ENCODE measurements at regions not wholly inside any gene's neighbourhood (a gene's known extent, or its start where the extent isn't known, plus 50 kb on each side); places are given as distances from the start of the nearest gene placed in this dataset.
A peak's percentile ranks its signal among the peaks of the same experiment; 100 is the strongest.

GRCh38 chr13:29946093-29946492 lies 95.7 kb upstream of the UBL3 start:
- no peak for DNase-seq (ENCODE audit: low read depth)
- H3K4me3 ChIP-seq (ENCODE audit: low read depth, low read length), result no peak overlapping the region
- TF ChIP-seq, protein P1, sequence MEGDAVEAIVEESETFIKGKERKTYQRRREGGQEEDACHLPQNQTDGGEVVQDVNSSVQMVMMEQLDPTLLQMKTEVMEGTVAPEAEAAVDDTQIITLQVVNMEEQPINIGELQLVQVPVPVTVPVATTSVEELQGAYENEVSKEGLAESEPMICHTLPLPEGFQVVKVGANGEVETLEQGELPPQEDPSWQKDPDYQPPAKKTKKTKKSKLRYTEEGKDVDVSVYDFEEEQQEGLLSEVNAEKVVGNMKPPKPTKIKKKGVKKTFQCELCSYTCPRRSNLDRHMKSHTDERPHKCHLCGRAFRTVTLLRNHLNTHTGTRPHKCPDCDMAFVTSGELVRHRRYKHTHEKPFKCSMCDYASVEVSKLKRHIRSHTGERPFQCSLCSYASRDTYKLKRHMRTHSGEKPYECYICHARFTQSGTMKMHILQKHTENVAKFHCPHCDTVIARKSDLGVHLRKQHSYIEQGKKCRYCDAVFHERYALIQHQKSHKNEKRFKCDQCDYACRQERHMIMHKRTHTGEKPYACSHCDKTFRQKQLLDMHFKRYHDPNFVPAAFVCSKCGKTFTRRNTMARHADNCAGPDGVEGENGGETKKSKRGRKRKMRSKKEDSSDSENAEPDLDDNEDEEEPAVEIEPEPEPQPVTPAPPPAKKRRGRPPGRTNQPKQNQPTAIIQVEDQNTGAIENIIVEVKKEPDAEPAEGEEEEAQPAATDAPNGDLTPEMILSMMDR (IDR thresholded peaks at IDR 0.05; ENCODE audit: insufficient read depth, low read depth, low read length, missing control alignments), result no peak

- no peak overlapping the region for H3K4me3 ChIP-seq (ENCODE audit: low read depth, low read length)
- TF ChIP-seq, protein P1 (IDR thresholded peaks at IDR 0.05; ENCODE audit: insufficient read depth, low read depth, low read length, missing control alignments), result no peak
- DNase-seq (ENCODE audit: low read depth), result no peak
Observed at GRCh38 chr13:29943686-29944085, 93.3 kb upstream of the UBL3 start.

- TF ChIP-seq, protein P1 (IDR thresholded peaks at IDR 0.05; ENCODE audit: insufficient read depth, low read depth, low read length, missing control alignments), result no peak
- no peak overlapping the region for H3K4me3 ChIP-seq (ENCODE audit: low read depth, low read length)
- no peak for DNase-seq (ENCODE audit: low read depth)
Observed at GRCh38 chr13:29943273-29943672, 92.9 kb upstream of the UBL3 start.

GRCh38 chr13:29940715-29941114 lies 90.3 kb upstream of the UBL3 start:
- DNase-seq (ENCODE audit: low read depth), result no peak
- TF ChIP-seq, protein P1 (IDR thresholded peaks at IDR 0.05; ENCODE audit: insufficient read depth, low read depth, low read length, missing control alignments), result no peak
- H3K4me3 ChIP-seq (ENCODE audit: low read depth, low read length), result no peak overlapping the region

DNA sequence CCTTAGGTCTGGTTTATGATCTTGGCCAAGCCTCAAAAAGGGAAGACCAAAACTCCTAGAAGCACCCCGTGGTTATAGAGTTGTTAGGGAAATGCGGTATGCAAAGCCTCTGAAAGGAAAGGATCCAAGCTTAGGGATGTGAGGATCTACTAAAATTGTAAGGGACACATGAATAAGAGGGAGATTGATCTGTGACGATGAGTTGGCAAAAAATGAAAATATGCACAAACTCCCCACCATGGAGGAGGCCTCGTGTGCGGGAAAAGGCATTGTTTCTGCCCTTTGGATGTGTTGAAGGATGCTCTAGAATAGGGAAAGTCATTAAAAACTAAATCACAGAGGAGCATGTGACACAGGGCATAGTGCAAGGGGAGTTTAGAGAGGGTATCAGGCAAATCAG lies 88.7 kb upstream of the UBL3 start:
- TF ChIP-seq, protein P1 (IDR thresholded peaks at IDR 0.05; ENCODE audit: insufficient read depth, low read depth, low read length, missing control alignments), result no peak
- DNase-seq (ENCODE audit: low read depth), result no peak
- H3K4me3 ChIP-seq (ENCODE audit: low read depth, low read length), result no peak overlapping the region

DNA sequence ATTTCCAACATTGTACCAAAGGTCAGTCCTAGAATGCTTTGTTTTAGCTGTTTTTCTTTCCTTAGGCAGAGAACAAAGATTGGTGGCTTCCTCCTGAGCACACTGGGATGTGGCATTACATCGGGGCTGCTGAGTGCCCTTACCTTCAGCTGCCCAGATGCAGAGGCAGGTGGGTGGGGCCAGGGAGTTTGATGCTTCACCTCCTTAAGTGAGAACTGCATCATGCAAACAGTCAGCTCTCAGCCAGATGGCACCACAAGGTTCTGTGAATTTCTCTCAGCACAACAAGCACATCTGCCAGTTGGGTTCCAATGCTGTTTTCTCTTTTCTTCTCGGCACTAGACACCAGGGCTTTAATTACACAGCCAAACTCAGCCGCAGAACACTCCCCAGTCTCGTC lies 87.4 kb upstream of the UBL3 start:
- no peak overlapping the region for H3K4me3 ChIP-seq (ENCODE audit: low read depth, low read length)
- DNase-seq (ENCODE audit: low read depth), result peak; percentile 20
- TF ChIP-seq, protein P1 (IDR thresholded peaks at IDR 0.05; ENCODE audit: insufficient read depth, low read depth, low read length, missing control alignments), result no peak

- no peak for DNase-seq (ENCODE audit: low read depth)
- TF ChIP-seq, protein P1 (IDR thresholded peaks at IDR 0.05; ENCODE audit: insufficient read depth, low read depth, low read length, missing control alignments), result no peak
- no peak overlapping the region for H3K4me3 ChIP-seq (ENCODE audit: low read depth, low read length)
Observed at GRCh38 chr13:29937379-29937778, 87.0 kb upstream of the UBL3 start.

Data from GM12865 (cell line).